ENCODE measurements at regions not wholly inside any gene's neighbourhood (a gene's known extent, or its start where the extent isn't known, plus 50 kb on each side); places are given as distances from the start of the nearest gene placed in this dataset.

DNA sequence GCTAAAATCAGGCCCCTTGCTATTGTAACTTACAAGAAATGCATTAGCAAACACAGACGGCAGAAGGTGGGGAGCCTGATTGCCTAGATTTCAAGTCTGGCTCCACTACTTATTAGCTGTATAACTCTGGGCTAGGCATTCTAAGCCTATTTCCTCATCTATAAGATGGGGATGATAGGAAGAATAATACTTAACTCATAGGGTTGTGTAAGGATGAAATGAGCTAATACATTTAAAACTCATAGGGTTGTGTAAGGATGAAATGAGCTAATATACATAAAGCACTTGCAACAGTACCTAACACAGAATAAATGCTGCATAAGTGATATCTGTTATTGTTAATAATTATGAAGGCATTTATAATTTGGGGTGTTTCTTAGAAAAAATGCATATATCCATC, 60.1 kb upstream of the DIO2 start:
- Mint-ChIP-seq H3K4me1 (ENCODE audit: low read depth) (peaks cover 5% of the 10 kb centered on the region), H3K27ac (ENCODE audit: unreplicated experiment) (no peak overlapping the region), H3K36me3 (ENCODE audit: low read depth) (no peaks in the 10 kb centered on the region), H3K4me3 (ENCODE audit: unreplicated experiment) (no peak overlapping the region), H3K27me3 (ENCODE audit: low read depth) (no peaks in the 10 kb centered on the region), H3K9me3 (ENCODE audit: low read depth) (peaks cover 3% of the 10 kb centered on the region)
- TF ChIP-seq, protein P1, sequence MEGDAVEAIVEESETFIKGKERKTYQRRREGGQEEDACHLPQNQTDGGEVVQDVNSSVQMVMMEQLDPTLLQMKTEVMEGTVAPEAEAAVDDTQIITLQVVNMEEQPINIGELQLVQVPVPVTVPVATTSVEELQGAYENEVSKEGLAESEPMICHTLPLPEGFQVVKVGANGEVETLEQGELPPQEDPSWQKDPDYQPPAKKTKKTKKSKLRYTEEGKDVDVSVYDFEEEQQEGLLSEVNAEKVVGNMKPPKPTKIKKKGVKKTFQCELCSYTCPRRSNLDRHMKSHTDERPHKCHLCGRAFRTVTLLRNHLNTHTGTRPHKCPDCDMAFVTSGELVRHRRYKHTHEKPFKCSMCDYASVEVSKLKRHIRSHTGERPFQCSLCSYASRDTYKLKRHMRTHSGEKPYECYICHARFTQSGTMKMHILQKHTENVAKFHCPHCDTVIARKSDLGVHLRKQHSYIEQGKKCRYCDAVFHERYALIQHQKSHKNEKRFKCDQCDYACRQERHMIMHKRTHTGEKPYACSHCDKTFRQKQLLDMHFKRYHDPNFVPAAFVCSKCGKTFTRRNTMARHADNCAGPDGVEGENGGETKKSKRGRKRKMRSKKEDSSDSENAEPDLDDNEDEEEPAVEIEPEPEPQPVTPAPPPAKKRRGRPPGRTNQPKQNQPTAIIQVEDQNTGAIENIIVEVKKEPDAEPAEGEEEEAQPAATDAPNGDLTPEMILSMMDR (IDR thresholded peaks at IDR 0.05) = no peak
- no peak for DNase-seq (ENCODE audit: low spot score)

DNA sequence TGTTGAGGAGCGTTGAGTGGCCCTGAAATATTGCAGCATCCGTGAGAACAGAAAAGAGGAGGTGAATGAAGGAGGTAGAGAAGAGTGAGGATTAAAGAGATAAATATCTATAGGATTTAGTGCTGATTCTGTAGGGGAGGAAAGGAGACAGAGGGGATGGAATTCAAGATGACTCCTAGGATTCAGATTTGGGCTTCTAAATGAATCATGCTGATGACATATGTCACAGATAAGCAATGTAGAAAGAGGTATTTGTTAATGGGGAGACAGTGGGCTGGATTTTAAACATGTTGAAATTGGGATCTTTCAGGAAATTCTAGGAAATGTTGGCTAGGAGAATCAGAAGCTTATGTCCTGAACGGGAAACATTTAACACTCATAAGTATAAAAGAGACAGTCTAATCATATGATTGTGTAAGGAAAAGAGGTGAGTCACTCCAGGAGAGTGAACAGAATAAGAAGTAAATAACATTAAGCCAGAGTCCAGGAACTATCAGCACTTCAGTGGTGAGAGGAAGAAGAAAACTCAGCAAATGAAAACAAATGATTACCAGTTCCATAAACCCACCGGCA, 58.1 kb upstream of the DIO2 start:
- no peaks in the 10 kb centered on the region for H3K4me1 Mint-ChIP-seq (ENCODE audit: low read depth)
- TF ChIP-seq, protein P1 (IDR thresholded peaks at IDR 0.05) = no peak
- H3K4me3 Mint-ChIP-seq (ENCODE audit: unreplicated experiment) = no peak overlapping the region
- H3K27me3 Mint-ChIP-seq (ENCODE audit: low read depth) = no peaks in the 10 kb centered on the region
- no peaks in the 10 kb centered on the region for H3K36me3 Mint-ChIP-seq (ENCODE audit: low read depth)
- no peaks in the 10 kb centered on the region for H3K9me3 Mint-ChIP-seq (ENCODE audit: low read depth)
- DNase-seq (ENCODE audit: low spot score) = no peak
- no peak overlapping the region for H3K27ac Mint-ChIP-seq (ENCODE audit: unreplicated experiment)

DNA sequence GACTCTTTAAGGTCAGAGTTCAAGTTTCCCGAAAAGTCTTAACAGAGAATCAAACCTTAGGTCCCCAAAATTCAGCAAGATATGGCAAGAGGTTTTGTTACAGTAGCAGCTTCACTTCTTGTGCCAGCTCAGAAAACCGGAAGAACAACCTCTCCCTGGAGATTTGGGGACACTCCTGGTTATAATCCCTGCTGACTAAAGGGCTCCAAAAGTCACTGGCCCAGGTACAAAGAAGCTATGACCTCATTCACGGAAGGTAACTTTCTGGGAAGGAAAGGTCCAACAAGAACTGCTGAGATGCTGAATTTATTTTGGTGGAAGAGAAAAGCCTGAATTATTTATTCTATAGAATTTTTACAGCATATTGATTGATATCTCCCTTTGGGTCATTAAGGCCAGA, 55.6 kb upstream of the DIO2 start:
- Mint-ChIP-seq H3K4me1 (ENCODE audit: low read depth) (no peaks in the 10 kb centered on the region), H3K36me3 (ENCODE audit: low read depth) (no peaks in the 10 kb centered on the region), H3K9me3 (ENCODE audit: low read depth) (no peaks in the 10 kb centered on the region), H3K27me3 (ENCODE audit: low read depth) (no peaks in the 10 kb centered on the region), H3K27ac (ENCODE audit: unreplicated experiment) (no peak overlapping the region), H3K4me3 (ENCODE audit: unreplicated experiment) (no peak overlapping the region)
- DNase-seq (ENCODE audit: low spot score) = no peak
- TF ChIP-seq, protein P1 (IDR thresholded peaks at IDR 0.05) = no peak

DNA sequence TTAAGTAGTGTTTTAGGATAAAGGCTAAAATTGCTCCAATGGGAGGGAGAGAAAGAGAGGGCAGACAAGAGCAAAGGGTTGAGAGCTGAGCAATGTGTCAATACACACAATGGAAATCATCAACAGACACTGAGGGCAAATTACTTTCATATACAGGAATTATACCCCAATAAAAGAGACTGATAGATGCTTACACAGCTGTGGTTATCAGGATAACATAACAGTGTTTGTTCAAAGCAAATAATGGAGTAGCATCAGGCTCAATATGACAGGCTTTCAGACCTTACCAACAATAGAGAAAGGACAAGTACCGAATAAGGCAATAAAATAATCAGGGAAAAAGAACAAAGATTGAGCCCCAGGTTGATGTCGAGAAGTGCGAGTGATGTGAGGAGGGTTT, 53.4 kb upstream of the DIO2 start:
- Mint-ChIP-seq H3K9me3 (ENCODE audit: low read depth) (no peaks in the 10 kb centered on the region), H3K36me3 (ENCODE audit: low read depth) (no peaks in the 10 kb centered on the region), H3K4me3 (ENCODE audit: unreplicated experiment) (no peak overlapping the region), H3K27ac (ENCODE audit: unreplicated experiment) (no peak overlapping the region), H3K4me1 (ENCODE audit: low read depth) (no peaks in the 10 kb centered on the region), H3K27me3 (ENCODE audit: low read depth) (no peaks in the 10 kb centered on the region)
- no peak for DNase-seq (ENCODE audit: low spot score)
- TF ChIP-seq, protein P1 (IDR thresholded peaks at IDR 0.05) = no peak

Data from chondrocyte (in vitro differentiated cells).